ENCODE measurements at regions not wholly inside any gene's neighbourhood (a gene's known extent, or its start where the extent isn't known, plus 50 kb on each side); places are given as distances from the start of the nearest gene placed in this dataset.

- no peak for DNase-seq (ENCODE audit: low read depth in 2 of 2)
Measured at GRCh38 chr11:45518141-45518832, 147.1 kb downstream of the CHST1 start.

GRCh38 chr11:45517171-45517770, 148.2 kb downstream of the CHST1 start:
- no peak for DNase-seq (ENCODE audit: low read depth in 2 of 2)

GRCh38 chr11:45513821-45514340, 151.5 kb downstream of the CHST1 start:
- DNase-seq (ENCODE audit: low read depth in 2 of 2), result no peak

- no peak for DNase-seq (ENCODE audit: low read depth in 2 of 2)
Measured at GRCh38 chr11:45512471-45513148, 152.8 kb downstream of the CHST1 start.

- no peak for DNase-seq (ENCODE audit: low read depth in 2 of 2)
Measured at GRCh38 chr11:45511566-45511965, 153.9 kb downstream of the CHST1 start.

- no peak for DNase-seq (ENCODE audit: low read depth in 2 of 2)
Measured at GRCh38 chr11:45507916-45508315, 157.5 kb downstream of the CHST1 start.

- no peak for DNase-seq (ENCODE audit: low read depth in 2 of 2)
Measured at GRCh38 chr11:45503311-45503710, 162.1 kb downstream of the CHST1 start.

GRCh38 chr11:45502226-45502545, 163.2 kb downstream of the CHST1 start:
- DNase-seq (ENCODE audit: low read depth in 2 of 2), result no peak

- DNase-seq (ENCODE audit: low read depth in 2 of 2), result no peak
Measured at GRCh38 chr11:45501392-45502225, 163.8 kb downstream of the CHST1 start.

- no peak for DNase-seq (ENCODE audit: low read depth in 2 of 2)
Measured at GRCh38 chr11:45500451-45500850, 165.0 kb downstream of the CHST1 start.

- no peak for DNase-seq (ENCODE audit: low read depth in 2 of 2)
Measured at GRCh38 chr11:45494738-45495137, 170.7 kb downstream of the CHST1 start.

GRCh38 chr11:45489281-45489905, 176.0 kb downstream of the CHST1 start:
- no peak for DNase-seq (ENCODE audit: low read depth in 2 of 2)

GRCh38 chr11:45486461-45486860, 179.0 kb downstream of the CHST1 start:
- DNase-seq (ENCODE audit: low read depth in 2 of 2), result no peak

GRCh38 chr11:45485070-45485707, 180.2 kb downstream of the CHST1 start:
- no peak for DNase-seq (ENCODE audit: low read depth in 2 of 2)

GRCh38 chr11:45484326-45484883, 181.0 kb downstream of the CHST1 start:
- DNase-seq (ENCODE audit: low read depth in 2 of 2), result no peak

GRCh38 chr11:45483416-45483815, 182.0 kb downstream of the CHST1 start:
- DNase-seq (ENCODE audit: low read depth in 2 of 2), result no peak

GRCh38 chr11:45482331-45482730, 183.1 kb downstream of the CHST1 start:
- no peak for DNase-seq (ENCODE audit: low read depth in 2 of 2)

GRCh38 chr11:45481026-45481425, 184.4 kb downstream of the CHST1 start:
- DNase-seq (ENCODE audit: low read depth in 2 of 2), result no peak

- DNase-seq (ENCODE audit: low read depth in 2 of 2), result no peak
Measured at GRCh38 chr11:45477588-45477987, 187.8 kb downstream of the CHST1 start.

GRCh38 chr11:45476126-45476525, 189.3 kb downstream of the CHST1 start:
- no peak for DNase-seq (ENCODE audit: low read depth in 2 of 2)

- DNase-seq (ENCODE audit: low read depth in 2 of 2), result no peak
Measured at GRCh38 chr11:45475173-45475572, 189.0 kb upstream of the SYT13 start.

Measured in stimulated activated CD4-positive, alpha-beta T cell treated with anti-CD3 and anti-CD28 coated beads, Interleukin-12 subunit alpha, Interleukin-12 subunit beta, amount 100 ng/mL, for 24 hours (primary cell).